HG03039 (cell line): ENCODE measurements at regions not wholly inside any gene's neighbourhood (a gene's known extent, or its start where the extent isn't known, plus 50 kb on each side); places are given as distances from the start of the nearest gene placed in this dataset.

ENCODE experiments used
- ATAC-seq: cut with Tn5 transposase; IDR thresholded peaks from one replicate; pipeline ENCODE4 v1.9.1; 2021; ENCODE audit warnings: mild to moderate bottlenecking, moderate library complexity; ENCODE audit not compliant: unreplicated experiment

GRCh38 chr11:127223026-127223425 lies 222.5 kb upstream of the KIRREL3 start:
- ATAC-seq = no peak

DNA sequence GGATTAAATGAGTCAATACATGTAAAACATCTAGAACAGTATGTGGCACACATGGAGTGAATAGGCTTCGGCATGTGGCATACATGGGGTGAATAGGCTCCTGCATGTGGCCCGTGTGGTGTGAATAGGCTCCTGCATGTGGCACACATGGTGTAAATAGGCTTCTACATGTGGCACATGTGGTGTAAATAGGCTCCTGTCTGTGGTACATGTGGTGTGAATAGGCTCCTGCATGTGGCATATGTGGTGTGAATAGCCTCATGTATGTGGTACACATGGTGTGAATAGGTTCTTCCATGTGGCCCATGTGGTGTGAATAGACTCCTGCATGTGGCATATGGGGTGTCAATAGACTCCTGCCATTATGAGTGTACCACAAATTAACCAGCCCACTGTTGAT lies 219.1 kb upstream of the KIRREL3 start:
- no peak for ATAC-seq

DNA sequence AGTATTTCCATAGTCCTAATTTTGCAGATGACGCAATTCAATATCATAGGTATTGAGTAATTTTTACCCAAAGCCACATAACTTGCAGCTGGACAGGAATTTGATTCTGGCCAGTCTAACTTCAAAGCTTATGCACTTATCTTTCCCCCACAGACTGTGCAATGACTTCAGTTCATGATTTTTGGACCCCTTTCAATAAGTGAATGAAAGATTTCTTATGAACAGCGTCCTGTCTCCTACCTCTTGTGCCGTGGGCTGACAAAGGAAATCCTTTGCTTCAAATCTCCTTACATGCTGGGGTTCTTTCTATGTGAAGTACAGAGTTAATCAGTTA lies 217.7 kb upstream of the KIRREL3 start:
- ATAC-seq = no peak

DNA sequence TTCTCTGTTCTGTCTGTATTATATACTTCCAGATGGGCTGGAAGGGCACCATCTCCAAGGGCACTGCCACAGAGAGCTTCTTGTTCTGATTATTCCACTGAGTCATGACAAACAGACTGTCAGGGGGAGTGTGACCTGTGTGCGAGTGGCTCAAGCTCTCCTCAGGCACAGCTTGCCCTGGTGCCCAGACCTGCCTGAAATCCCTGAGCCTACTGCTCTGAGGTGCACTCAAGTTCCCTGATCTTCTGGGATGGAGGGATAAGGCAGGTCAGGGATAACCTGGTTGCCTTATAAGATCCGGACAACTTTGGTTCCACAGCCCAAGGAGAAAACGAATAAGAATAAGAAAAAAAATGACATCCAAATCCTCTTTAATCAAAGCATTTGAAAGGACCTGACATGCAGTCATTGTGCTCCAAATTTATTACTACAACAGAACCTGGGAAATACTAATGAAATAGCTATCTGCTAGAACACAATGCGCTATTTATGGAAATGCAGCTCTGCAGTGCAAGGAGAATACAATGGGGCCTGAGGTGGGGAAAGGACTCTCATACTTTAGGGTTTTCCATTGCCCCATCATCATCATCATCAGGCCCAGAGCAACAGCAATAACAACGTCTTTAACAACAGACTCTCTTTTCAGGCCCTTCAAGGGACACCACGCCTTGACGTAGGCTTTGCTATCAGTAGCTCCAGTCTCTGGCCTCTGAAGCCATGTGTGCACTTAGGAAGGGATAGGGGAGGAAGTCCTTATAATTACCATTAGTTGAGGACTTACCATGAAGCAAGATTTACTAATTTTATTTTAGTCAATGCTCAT lies 217.1 kb upstream of the KIRREL3 start:
- no peak for ATAC-seq

- no peak for ATAC-seq
Observed at GRCh38 chr11:127205688-127206217, 205.2 kb upstream of the KIRREL3 start.

DNA sequence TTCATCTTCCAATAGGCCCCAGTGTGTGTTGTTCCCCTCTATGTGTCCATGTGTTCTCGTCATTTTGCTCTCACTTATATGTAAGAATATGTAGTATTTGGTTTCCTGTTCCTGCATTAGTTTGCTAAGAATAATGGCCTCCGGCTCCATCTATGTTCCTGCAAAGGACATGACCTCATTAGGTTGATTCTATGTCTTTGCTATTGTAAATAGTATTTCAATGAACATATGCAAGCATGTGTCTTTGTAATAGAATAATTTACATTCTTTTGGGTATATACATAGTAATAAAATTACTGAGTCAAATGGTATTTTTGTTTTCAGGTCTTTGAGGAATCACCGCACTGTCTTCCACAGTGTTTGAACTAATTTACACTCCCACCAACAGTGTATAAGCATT lies 202.9 kb upstream of the KIRREL3 start:
- no peak for ATAC-seq

DNA sequence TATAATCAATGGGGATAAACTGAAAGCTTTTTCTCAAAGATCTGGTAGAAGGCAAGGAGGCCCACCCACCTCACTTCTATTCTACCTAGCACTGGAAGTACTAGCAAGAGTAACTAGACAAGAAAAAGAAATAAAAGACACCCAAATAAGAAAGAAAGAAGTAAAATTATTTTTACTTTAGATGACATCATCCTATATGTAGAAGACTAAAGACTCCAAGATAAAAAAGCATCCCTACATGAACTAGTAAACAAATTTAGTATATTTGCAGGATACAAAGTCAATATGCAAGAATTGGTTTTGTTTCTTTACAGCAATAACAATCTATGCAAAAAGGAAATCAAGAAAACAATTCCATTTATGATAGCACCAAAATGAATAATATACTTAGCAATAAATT lies 201.5 kb upstream of the KIRREL3 start:
- no peak for ATAC-seq

- ATAC-seq = no peak
Observed at GRCh38 chr11:127199306-127199801, 198.8 kb upstream of the KIRREL3 start.

DNA sequence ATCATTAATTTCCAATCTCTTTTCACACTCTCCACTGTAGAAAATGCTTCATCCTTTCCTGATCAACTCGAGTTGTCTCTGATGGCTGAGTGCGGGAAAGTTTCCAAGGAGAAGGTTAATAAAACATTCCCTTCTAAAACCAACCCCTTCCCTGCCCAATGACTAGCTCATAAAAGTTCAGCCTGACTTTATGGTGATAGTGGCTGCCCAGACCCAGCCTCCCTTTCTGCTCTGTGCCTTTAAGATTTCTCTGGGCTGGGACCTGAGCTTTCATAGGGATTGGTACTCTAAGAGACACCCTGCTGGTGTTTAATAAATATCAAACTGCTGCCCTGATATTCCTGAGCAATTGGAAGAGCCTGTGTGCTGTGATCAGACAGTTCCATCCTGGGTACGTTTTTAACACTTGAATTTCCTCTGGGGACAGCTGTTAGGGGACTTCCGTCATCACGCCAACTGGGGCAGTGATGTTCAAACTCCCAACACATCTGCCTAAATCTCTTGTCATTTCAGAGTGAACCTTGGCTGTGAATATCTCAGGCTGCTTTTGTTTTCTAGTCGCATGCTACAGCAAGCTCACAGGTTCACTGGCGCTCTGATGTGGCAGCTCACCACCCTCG lies 195.0 kb upstream of the KIRREL3 start:
- no peak for ATAC-seq

DNA sequence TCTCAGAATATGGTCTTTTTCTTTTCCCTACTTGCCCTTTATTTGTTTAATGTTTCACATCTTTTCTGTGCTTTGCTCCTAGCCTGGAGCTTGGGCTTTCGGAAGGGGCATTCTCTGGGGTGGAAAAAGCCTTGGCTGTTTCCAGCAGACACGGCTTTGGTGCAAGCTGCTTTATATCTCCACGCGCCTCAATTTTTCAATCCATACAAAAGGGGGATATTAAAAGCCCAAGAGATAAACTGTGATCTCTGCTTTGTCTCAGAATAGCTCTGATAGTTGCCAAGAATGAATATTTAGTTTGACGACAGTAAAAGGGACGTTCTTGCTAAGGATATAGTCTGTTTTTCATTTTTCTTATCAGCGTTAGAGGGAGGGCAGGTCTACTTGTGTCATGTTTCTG lies 194.0 kb upstream of the KIRREL3 start:
- no peak for ATAC-seq

GRCh38 chr11:127193950-127194349 lies 193.4 kb upstream of the KIRREL3 start:
- ATAC-seq = no peak

- ATAC-seq = no peak
Observed at GRCh38 chr11:127191689-127192088, 191.1 kb upstream of the KIRREL3 start.

DNA sequence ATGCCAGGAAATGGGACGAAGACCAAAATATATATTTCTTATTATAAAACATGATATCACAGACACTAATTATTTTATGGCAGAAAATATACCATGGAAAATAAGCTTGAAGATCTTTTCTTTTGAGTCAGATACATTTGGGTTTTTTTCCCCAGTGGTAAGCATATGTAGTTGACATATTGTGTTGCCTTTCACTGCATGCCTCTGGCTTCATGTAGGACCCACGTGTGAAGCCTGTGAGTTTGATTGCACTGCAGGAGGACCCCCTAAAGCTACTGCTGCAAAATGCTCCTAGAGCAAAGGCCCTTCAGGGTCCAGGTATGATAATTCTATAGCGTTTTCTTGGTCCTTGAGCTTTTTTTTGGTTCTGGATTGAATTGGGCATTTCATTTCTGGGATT lies 190.7 kb upstream of the KIRREL3 start:
- ATAC-seq = no peak

GRCh38 chr11:127182586-127183203 lies 182.1 kb upstream of the KIRREL3 start:
- ATAC-seq = no peak

DNA sequence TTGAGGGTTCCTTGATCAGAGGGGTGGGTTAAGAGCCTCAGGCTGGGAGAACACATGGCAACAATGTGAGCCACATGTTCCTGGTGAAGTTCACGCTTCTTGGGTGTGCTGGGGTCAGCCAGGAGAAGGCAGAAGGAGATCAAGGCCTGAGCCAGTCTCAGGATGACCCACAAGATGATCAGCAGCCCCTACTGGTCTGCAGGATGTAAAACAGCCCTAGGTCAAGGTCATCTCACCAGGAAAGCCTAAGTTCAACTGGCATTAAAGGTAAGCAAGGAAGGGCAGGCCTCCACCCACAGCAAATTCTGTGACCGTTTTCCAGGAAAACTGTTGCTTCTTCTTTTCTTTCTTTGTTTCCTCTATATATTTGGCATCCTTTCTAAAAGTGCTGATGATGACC lies 156.7 kb upstream of the KIRREL3 start:
- no peak for ATAC-seq

GRCh38 chr11:127149410-127149809 lies 148.8 kb upstream of the KIRREL3 start:
- ATAC-seq = no peak

DNA sequence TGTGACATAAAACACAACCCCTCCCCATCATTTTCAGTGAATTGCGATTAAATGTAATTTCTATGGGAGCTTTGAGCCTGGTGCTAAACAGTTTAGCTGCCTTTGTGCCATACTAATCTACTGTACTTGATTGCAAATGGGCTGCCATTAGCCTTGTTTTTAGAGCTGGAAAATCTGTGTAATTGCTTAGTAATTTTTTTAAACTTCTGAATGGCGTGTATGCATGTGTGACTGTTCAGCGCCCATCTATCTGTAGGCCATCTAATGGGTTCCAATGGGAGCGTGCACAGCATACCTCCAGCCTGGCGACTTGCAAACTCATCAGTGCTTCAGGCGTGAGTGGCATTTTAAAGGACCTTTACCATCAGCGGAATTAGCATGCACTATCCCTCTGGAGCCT lies 142.7 kb upstream of the KIRREL3 start:
- no peak for ATAC-seq

DNA sequence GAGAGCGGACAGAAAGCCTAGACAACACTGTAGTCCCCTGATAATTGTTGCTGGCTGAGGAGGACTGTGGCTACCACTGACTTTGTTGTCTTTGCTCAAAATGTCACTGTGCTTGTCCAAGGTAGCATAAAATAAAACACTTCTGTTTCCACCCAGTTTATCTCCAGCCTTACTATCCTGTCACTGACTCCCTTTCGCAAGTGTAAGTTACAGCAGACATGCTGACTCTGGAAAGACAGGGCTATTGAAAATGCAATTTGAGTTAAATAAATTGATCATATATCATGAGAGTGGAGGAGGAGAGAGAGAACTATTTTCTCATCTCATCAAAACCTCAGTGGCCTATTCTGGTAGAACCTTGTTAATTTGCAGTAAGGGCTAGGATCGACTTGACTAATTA lies 138.0 kb upstream of the KIRREL3 start:
- ATAC-seq = no peak

DNA sequence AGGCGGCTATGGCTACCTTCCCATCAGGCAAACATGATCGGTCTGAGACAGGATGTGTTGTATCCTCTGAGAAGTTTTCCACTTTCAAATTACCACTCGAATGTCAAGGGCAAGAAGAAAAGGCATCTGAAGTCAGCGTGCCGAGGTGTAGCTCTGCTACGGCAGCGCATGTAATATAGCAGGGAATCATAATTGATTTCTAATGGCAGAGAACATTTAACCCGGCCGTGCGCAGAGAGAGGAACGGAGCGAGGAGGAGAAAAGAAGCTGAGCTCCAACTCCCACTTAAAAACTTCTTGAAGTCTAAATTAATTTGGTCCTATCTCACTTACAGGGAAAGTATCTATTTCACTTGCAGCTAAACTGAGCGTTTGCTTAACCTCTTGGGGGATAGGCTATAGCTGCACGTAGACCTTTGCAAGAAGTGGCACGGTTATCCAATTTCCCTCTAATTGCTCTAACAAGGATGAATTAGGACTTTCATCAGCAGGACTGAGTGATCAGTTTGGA lies 137.3 kb upstream of the KIRREL3 start:
- no peak for ATAC-seq

- no peak for ATAC-seq
Observed at GRCh38 chr11:127136438-127136837, 135.9 kb upstream of the KIRREL3 start.

- ATAC-seq = no peak
Observed at GRCh38 chr11:127135256-127135655, 134.7 kb upstream of the KIRREL3 start.

DNA sequence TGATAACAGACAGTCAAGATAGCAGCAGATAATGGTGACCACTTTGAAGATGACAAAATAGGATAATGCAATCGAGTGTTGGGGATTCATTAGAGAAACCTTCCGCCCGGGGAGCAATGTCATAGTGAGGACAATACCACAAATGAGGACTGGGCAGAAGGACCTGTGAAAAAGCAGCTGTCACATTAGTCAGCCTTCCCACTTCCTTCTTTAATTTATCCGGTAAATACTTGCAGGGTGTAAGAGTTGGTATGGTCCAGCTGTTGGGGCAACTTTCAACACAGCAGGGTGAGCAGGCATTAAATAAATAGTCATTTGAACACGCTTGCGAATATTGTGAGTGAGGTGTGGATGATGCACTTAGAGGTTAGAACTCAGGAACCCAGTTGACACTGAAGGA lies 132.5 kb upstream of the KIRREL3 start:
- no peak for ATAC-seq
